Pulmonary artery endothelial cell (primary cell): ENCODE measurements at regions not wholly inside any gene's neighbourhood (a gene's known extent, or its start where the extent isn't known, plus 50 kb on each side); places are given as distances from the start of the nearest gene placed in this dataset.
"Not testable (repeated sequence)": the region's sequence is repeated elsewhere in the genome, so short reads cannot be mapped to it uniquely, and the experiment has no call there.

Source experiments
- DNase-seq: peaks from one replicate; pipeline ENCODE4 v3.0.0-alpha.2; 2011; ENCODE audit warnings: low read depth, low spot score

- not testable (repeated sequence) for DNase-seq
Measured at GRCh38 chr6:21282360-21282759, 311.2 kb upstream of the SOX4 start.

GRCh38 chr6:21284166-21284565 is 309.4 kb upstream of the SOX4 start:
- no peak for DNase-seq

- no peak for DNase-seq
Measured at GRCh38 chr6:21284706-21285105, 308.8 kb upstream of the SOX4 start.

GRCh38 chr6:21294144-21294543 is 299.4 kb upstream of the SOX4 start:
- DNase-seq = no peak

GRCh38 chr6:21295506-21296240 is 297.9 kb upstream of the SOX4 start:
- DNase-seq = no peak

GRCh38 chr6:21297665-21298064 is 295.9 kb upstream of the SOX4 start:
- no peak for DNase-seq

GRCh38 chr6:21299216-21299615 is 294.3 kb upstream of the SOX4 start:
- no peak for DNase-seq

GRCh38 chr6:21300439-21300838 is 293.1 kb upstream of the SOX4 start:
- no peak for DNase-seq

- DNase-seq = no peak
Measured at GRCh38 chr6:21305893-21306332, 287.6 kb upstream of the SOX4 start.

- DNase-seq = no peak
Measured at GRCh38 chr6:21306546-21306945, 287.0 kb upstream of the SOX4 start.

GRCh38 chr6:21309807-21310221 is 283.7 kb upstream of the SOX4 start:
- no peak for DNase-seq

- no peak for DNase-seq
Measured at GRCh38 chr6:21310568-21311140, 282.9 kb upstream of the SOX4 start.

- DNase-seq = no peak
Measured at GRCh38 chr6:21312118-21312517, 281.4 kb upstream of the SOX4 start.

GRCh38 chr6:21317642-21318041 is 275.9 kb upstream of the SOX4 start:
- DNase-seq = no peak

GRCh38 chr6:21321076-21321475 is 272.5 kb upstream of the SOX4 start:
- DNase-seq = no peak

GRCh38 chr6:21321531-21321930 is 272.0 kb upstream of the SOX4 start:
- DNase-seq = no peak

GRCh38 chr6:21323577-21323976 is 270.0 kb upstream of the SOX4 start:
- no peak for DNase-seq

GRCh38 chr6:21325201-21325856 is 268.2 kb upstream of the SOX4 start:
- DNase-seq = no peak

GRCh38 chr6:21327326-21328112 is 266.0 kb upstream of the SOX4 start:
- DNase-seq = no peak

GRCh38 chr6:21331235-21331634 is 262.3 kb upstream of the SOX4 start:
- no peak for DNase-seq

GRCh38 chr6:21332077-21332476 is 261.5 kb upstream of the SOX4 start:
- DNase-seq = no peak

- DNase-seq = no peak
Measured at GRCh38 chr6:21332660-21333059, 260.9 kb upstream of the SOX4 start.
